ENCODE measurements at regions not wholly inside any gene's neighbourhood (a gene's known extent, or its start where the extent isn't known, plus 50 kb on each side); places are given as distances from the start of the nearest gene placed in this dataset.

DNA sequence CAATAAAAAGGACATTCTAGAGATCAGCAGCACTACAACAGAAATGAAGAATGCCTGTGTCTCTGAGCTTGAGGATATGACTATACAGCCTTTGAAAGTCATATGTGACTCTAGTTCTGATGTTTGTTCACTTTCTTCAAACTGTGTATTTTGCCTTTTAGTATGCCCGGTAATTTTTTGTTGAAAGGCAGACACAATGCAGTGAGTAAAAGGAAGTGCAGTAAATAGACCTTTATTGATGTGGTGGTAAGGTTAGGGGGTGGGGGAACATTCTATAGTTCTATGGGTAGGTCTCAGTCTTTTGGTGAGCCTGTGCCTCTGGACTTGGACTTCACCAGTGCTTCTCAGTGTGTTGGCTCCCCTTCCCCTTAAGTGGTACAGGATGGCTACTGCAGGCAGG is 143.5 kb upstream of the CDC14C start:
- TF ChIP-seq, protein P1, sequence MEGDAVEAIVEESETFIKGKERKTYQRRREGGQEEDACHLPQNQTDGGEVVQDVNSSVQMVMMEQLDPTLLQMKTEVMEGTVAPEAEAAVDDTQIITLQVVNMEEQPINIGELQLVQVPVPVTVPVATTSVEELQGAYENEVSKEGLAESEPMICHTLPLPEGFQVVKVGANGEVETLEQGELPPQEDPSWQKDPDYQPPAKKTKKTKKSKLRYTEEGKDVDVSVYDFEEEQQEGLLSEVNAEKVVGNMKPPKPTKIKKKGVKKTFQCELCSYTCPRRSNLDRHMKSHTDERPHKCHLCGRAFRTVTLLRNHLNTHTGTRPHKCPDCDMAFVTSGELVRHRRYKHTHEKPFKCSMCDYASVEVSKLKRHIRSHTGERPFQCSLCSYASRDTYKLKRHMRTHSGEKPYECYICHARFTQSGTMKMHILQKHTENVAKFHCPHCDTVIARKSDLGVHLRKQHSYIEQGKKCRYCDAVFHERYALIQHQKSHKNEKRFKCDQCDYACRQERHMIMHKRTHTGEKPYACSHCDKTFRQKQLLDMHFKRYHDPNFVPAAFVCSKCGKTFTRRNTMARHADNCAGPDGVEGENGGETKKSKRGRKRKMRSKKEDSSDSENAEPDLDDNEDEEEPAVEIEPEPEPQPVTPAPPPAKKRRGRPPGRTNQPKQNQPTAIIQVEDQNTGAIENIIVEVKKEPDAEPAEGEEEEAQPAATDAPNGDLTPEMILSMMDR (conservative IDR thresholded peaks at IDR 0.05; ENCODE audit: low read depth, low read length) = no peak
- TF ChIP-seq EZH2 (IDR thresholded peaks at IDR 0.05; ENCODE audit: borderline replicate concordance, low read depth, low read length, poor library complexity, severe bottlenecking) = no peak
